PFSK-1 (cell line): ENCODE measurements at regions not wholly inside any gene's neighbourhood (a gene's known extent, or its start where the extent isn't known, plus 50 kb on each side); places are given as distances from the start of the nearest gene placed in this dataset.

Experiments used
- FOXP2 ChIP-seq: optimal IDR thresholded peaks from 2 replicates; pipeline ENCODE3; 2011; ENCODE audit warnings: borderline replicate concordance, control low read depth, inconsistent platforms; ENCODE audit not compliant: insufficient read depth; ENCODE audit errors: extremely low read length, extremely low read depth
- POLR2AphosphoS5 ChIP-seq: IDR thresholded peaks from 2 replicates; pipeline ENCODE4 v1.6.1; 2012; ENCODE audit warnings: low read depth, mild to moderate bottlenecking, control low read depth, low read length, moderate library complexity
- REST ChIP-seq, 2 experiments: IDR thresholded peaks; 2 replicates each; pipeline versions ENCODE4 v1.6.1 to v1.8.0; 2011 to 2012; ENCODE audit warnings: low read depth in 2 of 2, low read length in 2 of 2, control low read depth in 1 of 2, inconsistent platforms in 1 of 2, mild to moderate bottlenecking in 1 of 2, moderate library complexity in 1 of 2; ENCODE audit not compliant: insufficient read depth in 1 of 2
- SIN3A ChIP-seq: IDR thresholded peaks from 2 replicates; pipeline ENCODE4 v1.6.1; 2012; ENCODE audit warnings: mild to moderate bottlenecking, low read length, moderate library complexity, borderline replicate concordance; ENCODE audit not compliant: insufficient read depth
- TAF1 ChIP-seq: IDR thresholded peaks from 2 replicates; pipeline ENCODE4 v1.6.1; 2012; ENCODE audit warnings: low read length, control low read depth, borderline replicate concordance; ENCODE audit not compliant: insufficient read depth

- TF ChIP-seq POLR2AphosphoS5 (no peak), REST (IDR thresholded peaks at IDR 0.05; ENCODE audit: insufficient read depth in 1 of 2, low read depth in 2 of 2, low read length in 2 of 2) (no peak), TAF1 (no peak), FOXP2 (no peak), SIN3A (no peak)
These were observed 77.4 kb upstream of the ANKRD28 start for GRCh38 chr3:15875016-15875689.
